Suprapubic skin (tissue), 4 donors: ENCODE measurements at regions not wholly inside any gene's neighbourhood (a gene's known extent, or its start where the extent isn't known, plus 50 kb on each side); places are given as distances from the start of the nearest gene placed in this dataset.

Experiments
- EP300 ChIP-seq: sonication (generic); formaldehyde crosslinking; IDR thresholded peaks from one replicate; pipeline ENCODE4 v1.6.1; 2017; ENCODE audit warnings: antibody characterized with exemption
- POLR2AphosphoS5 ChIP-seq, 3 donors: sonication (generic); formaldehyde crosslinking; IDR thresholded peaks; one replicate each; pipeline ENCODE4 v1.6.1; 2017; ENCODE audit warnings: antibody characterized with exemption in 3 of 3
- TF ChIP-seq, protein P1 (sequence below), 2 donors: fragments of 200-600 bp in 1 of 2; fragments of 450-650 bp in 1 of 2; sonication (generic) in 1 of 2; IDR thresholded peaks; one replicate each; pipeline ENCODE4 v1.5.1; 2016 to 2019; ENCODE audit warnings: antibody characterized with exemption in 2 of 2, mild to moderate bottlenecking in 1 of 2, moderate library complexity in 1 of 2

- TF ChIP-seq, protein P1, sequence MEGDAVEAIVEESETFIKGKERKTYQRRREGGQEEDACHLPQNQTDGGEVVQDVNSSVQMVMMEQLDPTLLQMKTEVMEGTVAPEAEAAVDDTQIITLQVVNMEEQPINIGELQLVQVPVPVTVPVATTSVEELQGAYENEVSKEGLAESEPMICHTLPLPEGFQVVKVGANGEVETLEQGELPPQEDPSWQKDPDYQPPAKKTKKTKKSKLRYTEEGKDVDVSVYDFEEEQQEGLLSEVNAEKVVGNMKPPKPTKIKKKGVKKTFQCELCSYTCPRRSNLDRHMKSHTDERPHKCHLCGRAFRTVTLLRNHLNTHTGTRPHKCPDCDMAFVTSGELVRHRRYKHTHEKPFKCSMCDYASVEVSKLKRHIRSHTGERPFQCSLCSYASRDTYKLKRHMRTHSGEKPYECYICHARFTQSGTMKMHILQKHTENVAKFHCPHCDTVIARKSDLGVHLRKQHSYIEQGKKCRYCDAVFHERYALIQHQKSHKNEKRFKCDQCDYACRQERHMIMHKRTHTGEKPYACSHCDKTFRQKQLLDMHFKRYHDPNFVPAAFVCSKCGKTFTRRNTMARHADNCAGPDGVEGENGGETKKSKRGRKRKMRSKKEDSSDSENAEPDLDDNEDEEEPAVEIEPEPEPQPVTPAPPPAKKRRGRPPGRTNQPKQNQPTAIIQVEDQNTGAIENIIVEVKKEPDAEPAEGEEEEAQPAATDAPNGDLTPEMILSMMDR (IDR thresholded peaks at IDR 0.05): no peak
- TF ChIP-seq POLR2AphosphoS5 (IDR thresholded peaks at IDR 0.05): no peak
- TF ChIP-seq EP300: no peak
Observed at GRCh38 chr10:70977625-70978024, 89.3 kb upstream of the PCBD1 start.
